Ishikawa (cell line): ENCODE measurements at regions not wholly inside any gene's neighbourhood (a gene's known extent, or its start where the extent isn't known, plus 50 kb on each side); places are given as distances from the start of the nearest gene placed in this dataset.

ENCODE experiments used
- CEBPB ChIP-seq: IDR thresholded peaks from 2 replicates; pipeline ENCODE4 v1.6.1; 2012
- NFIC ChIP-seq: IDR thresholded peaks from 2 replicates; pipeline ENCODE4 v1.6.1; 2012
- RAD21 ChIP-seq: IDR thresholded peaks from 2 replicates; pipeline ENCODE4 v1.6.1; 2012; ENCODE audit warnings: low read depth
- TEAD4 ChIP-seq: IDR thresholded peaks from 2 replicates; pipeline ENCODE4 v1.6.1; 2012

- TF ChIP-seq CEBPB (no peak), NFIC (no peak), TEAD4 (no peak), RAD21 (no peak)
Observed at GRCh38 chr2:21467280-21467818, 343.6 kb downstream of the TDRD15 start.
